GM21423 (cell line): ENCODE measurements at regions not wholly inside any gene's neighbourhood (a gene's known extent, or its start where the extent isn't known, plus 50 kb on each side); places are given as distances from the start of the nearest gene placed in this dataset.
A peak's percentile ranks its signal among the peaks of the same experiment; 100 is the strongest.

Experiments used
- ATAC-seq: cut with Tn5 transposase; IDR thresholded peaks from one replicate; pipeline ENCODE4 v1.9.1; 2021; ENCODE audit warnings: mild to moderate bottlenecking, moderate library complexity; ENCODE audit not compliant: unreplicated experiment

- no peak for ATAC-seq
Observed at GRCh38 chr4:181520790-181521189, 722.4 kb upstream of the TENM3 start.

GRCh38 chr4:181523973-181524372 lies 719.2 kb upstream of the TENM3 start:
- ATAC-seq: no peak

GRCh38 chr4:181524499-181524898 lies 718.7 kb upstream of the TENM3 start:
- ATAC-seq: no peak

- no peak for ATAC-seq
Observed at GRCh38 chr4:181525634-181526033, 717.6 kb upstream of the TENM3 start.

GRCh38 chr4:181528570-181529184 lies 714.5 kb upstream of the TENM3 start:
- peak; percentile 68 for ATAC-seq

- no peak for ATAC-seq
Observed at GRCh38 chr4:181529537-181529936, 713.7 kb upstream of the TENM3 start.

GRCh38 chr4:181536196-181536746 lies 706.9 kb upstream of the TENM3 start:
- ATAC-seq: no peak

GRCh38 chr4:181536811-181537434 lies 706.3 kb upstream of the TENM3 start:
- ATAC-seq: no peak

- no peak for ATAC-seq
Observed at GRCh38 chr4:181538431-181538830, 704.8 kb upstream of the TENM3 start.

- no peak for ATAC-seq
Observed at GRCh38 chr4:181541396-181541795, 701.8 kb upstream of the TENM3 start.

- ATAC-seq: no peak
Observed at GRCh38 chr4:181548873-181549575, 694.2 kb upstream of the TENM3 start.

GRCh38 chr4:181549576-181550188 lies 693.5 kb upstream of the TENM3 start:
- no peak for ATAC-seq

- no peak for ATAC-seq
Observed at GRCh38 chr4:181550381-181550780, 692.8 kb upstream of the TENM3 start.

- ATAC-seq: no peak
Observed at GRCh38 chr4:181559637-181560036, 683.6 kb upstream of the TENM3 start.

- ATAC-seq: no peak
Observed at GRCh38 chr4:181562399-181562798, 680.8 kb upstream of the TENM3 start.

GRCh38 chr4:181564625-181565024 lies 678.6 kb upstream of the TENM3 start:
- no peak for ATAC-seq

GRCh38 chr4:181566490-181566889 lies 676.7 kb upstream of the TENM3 start:
- no peak for ATAC-seq

- peak; percentile 58 for ATAC-seq
Observed at GRCh38 chr4:181569553-181569952, 673.6 kb upstream of the TENM3 start.

GRCh38 chr4:181578911-181579310 lies 664.3 kb upstream of the TENM3 start:
- no peak for ATAC-seq

- ATAC-seq: no peak
Observed at GRCh38 chr4:181579486-181579885, 663.7 kb upstream of the TENM3 start.

- ATAC-seq: no peak
Observed at GRCh38 chr4:181581983-181582382, 661.2 kb upstream of the TENM3 start.

- ATAC-seq: no peak
Observed at GRCh38 chr4:181582595-181582994, 660.6 kb upstream of the TENM3 start.
